Left ventricle myocardium inferior (tissue), 1 donor: ENCODE measurements at regions not wholly inside any gene's neighbourhood (a gene's known extent, or its start where the extent isn't known, plus 50 kb on each side); places are given as distances from the start of the nearest gene placed in this dataset.
"Not testable (repeated sequence)": the region's sequence is repeated elsewhere in the genome, so short reads cannot be mapped to it uniquely, and the experiment has no call there.

Source experiments
- DNase-seq: peaks from one replicate; pipeline ENCODE4 v3.0.0-alpha.2; 2020
- H3K27ac ChIP-seq: fragments of 200-600 bp; replicated peaks from 2 replicates; pipeline ENCODE4 v1.8.0; 2021
- H3K27me3 ChIP-seq: fragments of 200-600 bp; 2 replicates; pipeline ENCODE4 v1.8.0; 2021; ENCODE audit warnings: low read depth
- H3K36me3 ChIP-seq: fragments of 200-600 bp; 2 replicates; pipeline ENCODE4 v1.8.0; 2021
- H3K4me1 ChIP-seq: fragments of 200-600 bp; 2 replicates; pipeline ENCODE4 v1.8.0; 2021
- H3K4me3 ChIP-seq: fragments of 200-600 bp; 2 replicates; pipeline ENCODE4 v1.8.0; 2021; ENCODE audit warnings: mild to moderate bottlenecking, moderate library complexity
- H3K9me3 ChIP-seq: fragments of 200-600 bp; replicated peaks from 2 replicates; pipeline ENCODE4 v1.8.0; 2021
- CTCF ChIP-seq: fragments of 200-600 bp; IDR thresholded peaks from 2 replicates; pipeline ENCODE4 v1.8.0; 2021; ENCODE audit warnings: antibody characterized with exemption, mild to moderate bottlenecking, borderline replicate concordance
- intact Hi-C: fragments of 100-400 bp; cut with micrococcal nuclease; formaldehyde crosslinking; loops from one replicate; pipeline ENCODE4 v1.11.0; 2022
- donor health status: DM: no; HTN: yes; CAD: no; lungs with severe emphysema.

- no peak overlapping the region for H3K4me3 ChIP-seq
- H3K27ac ChIP-seq: no peak overlapping the region
- intact Hi-C loops: no loop called here
- peaks cover 6% of the 10 kb centered on the region for H3K4me1 ChIP-seq
- no peaks in the 10 kb centered on the region for H3K36me3 ChIP-seq
- no peak for TF ChIP-seq CTCF
- DNase-seq: no peak
- no peaks in the 10 kb centered on the region for H3K27me3 ChIP-seq
- no peaks in the 10 kb centered on the region for H3K9me3 ChIP-seq
Measured at GRCh38 chr10:53166325-53166724, 393.7 kb upstream of the MBL2 start.

- Histone ChIP-seq H3K9me3 (no peaks in the 10 kb centered on the region), H3K4me1 (peaks cover 6% of the 10 kb centered on the region), H3K36me3 (no peaks in the 10 kb centered on the region), H3K27me3 (no peaks in the 10 kb centered on the region), H3K27ac (no peak overlapping the region), H3K4me3 (no peak overlapping the region)
- no peak for TF ChIP-seq CTCF
- no peak for DNase-seq
- intact Hi-C loops: no loop called here
Measured at GRCh38 chr10:53162856-53163255, 390.3 kb upstream of the MBL2 start.

GRCh38 chr10:53161231-53161630 is 388.6 kb upstream of the MBL2 start:
- H3K27me3 ChIP-seq: no peaks in the 10 kb centered on the region
- H3K9me3 ChIP-seq: no peaks in the 10 kb centered on the region
- intact Hi-C loops: no loop called here
- no peak for DNase-seq
- H3K4me3 ChIP-seq: no peak overlapping the region
- no peak overlapping the region for H3K27ac ChIP-seq
- H3K36me3 ChIP-seq: no peaks in the 10 kb centered on the region
- TF ChIP-seq CTCF: no peak
- peaks cover 6% of the 10 kb centered on the region for H3K4me1 ChIP-seq

GRCh38 chr10:53155674-53156073 is 383.1 kb upstream of the MBL2 start:
- DNase-seq, H3K36me3 ChIP-seq, H3K9me3 ChIP-seq, H3K27me3 ChIP-seq, H3K4me3 ChIP-seq, H3K4me1 ChIP-seq, H3K27ac ChIP-seq, intact Hi-C loops: not testable (repeated sequence)

GRCh38 chr10:53153831-53154230 is 381.2 kb upstream of the MBL2 start:
- Histone ChIP-seq H3K27ac (no peak overlapping the region), H3K27me3 (no peaks in the 10 kb centered on the region), H3K9me3 (no peaks in the 10 kb centered on the region), H3K4me1 (no peaks in the 10 kb centered on the region), H3K4me3 (no peak overlapping the region), H3K36me3 (no peaks in the 10 kb centered on the region)
- no peak for TF ChIP-seq CTCF
- no peak for DNase-seq
- intact Hi-C loops: no loop called here

GRCh38 chr10:53140506-53140905 is 367.9 kb upstream of the MBL2 start:
- TF ChIP-seq CTCF: no peak
- intact Hi-C loops: no loop called here
- no peaks in the 10 kb centered on the region for H3K36me3 ChIP-seq
- DNase-seq: no peak
- H3K4me1 ChIP-seq: no peaks in the 10 kb centered on the region
- no peak overlapping the region for H3K4me3 ChIP-seq
- no peak overlapping the region for H3K27ac ChIP-seq
- H3K9me3 ChIP-seq: peaks cover 4% of the 10 kb centered on the region
- H3K27me3 ChIP-seq: no peaks in the 10 kb centered on the region
